Peyer's patch (tissue), 4 donors: ENCODE measurements at regions not wholly inside any gene's neighbourhood (a gene's known extent, or its start where the extent isn't known, plus 50 kb on each side); places are given as distances from the start of the nearest gene placed in this dataset.

Experiments used
- DNase-seq, 3 donors: peaks; one replicate each; pipeline ENCODE4 v3.0.0-alpha.2; 2017 to 2019
- H3K27ac ChIP-seq, 4 donors: fragments of 200-600 bp; sonication (generic); one replicate each; pipeline ENCODE4 v1.5.1; 2016 to 2019
- H3K27me3 ChIP-seq, 2 donors: fragments of 200-600 bp; sonication (generic); one replicate each; pipeline ENCODE4 v1.5.1; 2019
- H3K36me3 ChIP-seq, 3 donors: fragments of 200-600 bp; sonication (generic); one replicate each; pipeline ENCODE4 v1.5.1; 2016 to 2019
- H3K4me1 ChIP-seq, 4 donors: fragments of 200-600 bp; sonication (generic); one replicate each; pipeline ENCODE4 v1.5.1; 2016 to 2019
- H3K4me3 ChIP-seq, 4 donors: fragments of 200-600 bp; sonication (generic); 1 replicate in 3 of 4; 2 replicates in 1 of 4; pipeline ENCODE4 v1.5.1; 2016 to 2019; ENCODE audit warnings: mild to moderate bottlenecking in 1 of 4
- H3K9me3 ChIP-seq, 4 donors: fragments of 200-600 bp; sonication (generic); one replicate each; pipeline ENCODE4 v1.5.1; 2016 to 2019; ENCODE audit warnings: mild to moderate bottlenecking in 1 of 4
- POLR2A ChIP-seq, 2 donors: fragments of 450-650 bp; IDR thresholded peaks; one replicate each; pipeline ENCODE4 v1.5.1; 2017; ENCODE audit warnings: antibody characterized with exemption in 2 of 2, mild to moderate bottlenecking in 2 of 2, moderate library complexity in 2 of 2
- TF ChIP-seq, protein P1 (sequence below), 6 experiments: fragments of 450-650 bp in 4 of 6; fragments of 200-600 bp in 2 of 6; sonication (generic) in 1 of 6; IDR thresholded peaks; one replicate each; pipeline ENCODE4 v1.5.1; 2017 to 2019; ENCODE audit warnings: antibody characterized with exemption in 6 of 6, mild to moderate bottlenecking in 3 of 6, moderate library complexity in 1 of 6

DNA sequence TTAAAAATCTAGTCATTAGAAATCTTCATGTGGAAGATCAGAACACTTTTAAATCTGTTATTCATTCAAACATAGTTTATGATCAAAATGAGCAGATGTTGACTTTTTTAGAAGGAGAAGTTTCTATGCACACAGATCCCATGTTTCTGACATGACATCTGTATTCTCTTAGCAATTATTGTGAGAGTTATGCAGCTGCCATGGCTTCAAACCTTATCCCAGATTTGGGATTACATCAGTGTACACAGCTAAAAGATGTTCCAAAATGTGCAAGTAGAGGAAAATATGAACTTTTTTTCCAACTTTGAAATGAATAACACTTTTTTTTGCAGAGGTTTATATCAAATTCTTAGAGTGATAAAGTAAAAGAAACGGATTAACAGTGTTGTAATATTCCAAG lies 1166.9 kb downstream of the ZPLD1 start:
- no peaks in the 10 kb centered on the region for H3K36me3 ChIP-seq
- H3K27me3 ChIP-seq, result no peaks in the 10 kb centered on the region
- no peak for DNase-seq
- no peaks in the 10 kb centered on the region for H3K4me1 ChIP-seq
- no peaks in the 10 kb centered on the region for H3K9me3 ChIP-seq
- H3K27ac ChIP-seq, result no peak overlapping the region
- TF ChIP-seq, protein P1, sequence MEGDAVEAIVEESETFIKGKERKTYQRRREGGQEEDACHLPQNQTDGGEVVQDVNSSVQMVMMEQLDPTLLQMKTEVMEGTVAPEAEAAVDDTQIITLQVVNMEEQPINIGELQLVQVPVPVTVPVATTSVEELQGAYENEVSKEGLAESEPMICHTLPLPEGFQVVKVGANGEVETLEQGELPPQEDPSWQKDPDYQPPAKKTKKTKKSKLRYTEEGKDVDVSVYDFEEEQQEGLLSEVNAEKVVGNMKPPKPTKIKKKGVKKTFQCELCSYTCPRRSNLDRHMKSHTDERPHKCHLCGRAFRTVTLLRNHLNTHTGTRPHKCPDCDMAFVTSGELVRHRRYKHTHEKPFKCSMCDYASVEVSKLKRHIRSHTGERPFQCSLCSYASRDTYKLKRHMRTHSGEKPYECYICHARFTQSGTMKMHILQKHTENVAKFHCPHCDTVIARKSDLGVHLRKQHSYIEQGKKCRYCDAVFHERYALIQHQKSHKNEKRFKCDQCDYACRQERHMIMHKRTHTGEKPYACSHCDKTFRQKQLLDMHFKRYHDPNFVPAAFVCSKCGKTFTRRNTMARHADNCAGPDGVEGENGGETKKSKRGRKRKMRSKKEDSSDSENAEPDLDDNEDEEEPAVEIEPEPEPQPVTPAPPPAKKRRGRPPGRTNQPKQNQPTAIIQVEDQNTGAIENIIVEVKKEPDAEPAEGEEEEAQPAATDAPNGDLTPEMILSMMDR (IDR thresholded peaks at IDR 0.05), result no peak
- no peak for TF ChIP-seq POLR2A (IDR thresholded peaks at IDR 0.05)
- no peak overlapping the region for H3K4me3 ChIP-seq

DNA sequence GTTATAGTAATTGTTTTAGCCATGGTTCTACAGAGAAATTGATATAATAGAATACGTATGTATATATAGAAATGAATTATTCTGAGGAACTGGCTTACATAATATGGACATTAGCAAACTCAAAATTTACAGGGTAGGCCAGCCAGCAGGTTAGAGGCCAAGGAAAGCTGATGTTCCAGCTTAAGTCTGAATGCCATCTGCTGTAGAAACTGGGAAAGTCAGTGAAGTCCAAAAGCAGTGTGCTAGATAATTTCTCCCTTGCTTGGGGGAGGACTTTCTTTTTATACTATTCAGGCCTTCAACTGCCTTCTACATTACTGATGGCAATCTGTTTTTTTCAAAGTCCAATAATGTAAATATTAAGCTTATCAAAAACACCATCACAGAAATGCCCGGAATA lies 1174.7 kb downstream of the ZPLD1 start:
- no peak for TF ChIP-seq POLR2A (IDR thresholded peaks at IDR 0.05)
- TF ChIP-seq, protein P1 (IDR thresholded peaks at IDR 0.05), result no peak
- Histone ChIP-seq H3K27ac (no peak overlapping the region), H3K4me1 (no peaks in the 10 kb centered on the region)

DNA sequence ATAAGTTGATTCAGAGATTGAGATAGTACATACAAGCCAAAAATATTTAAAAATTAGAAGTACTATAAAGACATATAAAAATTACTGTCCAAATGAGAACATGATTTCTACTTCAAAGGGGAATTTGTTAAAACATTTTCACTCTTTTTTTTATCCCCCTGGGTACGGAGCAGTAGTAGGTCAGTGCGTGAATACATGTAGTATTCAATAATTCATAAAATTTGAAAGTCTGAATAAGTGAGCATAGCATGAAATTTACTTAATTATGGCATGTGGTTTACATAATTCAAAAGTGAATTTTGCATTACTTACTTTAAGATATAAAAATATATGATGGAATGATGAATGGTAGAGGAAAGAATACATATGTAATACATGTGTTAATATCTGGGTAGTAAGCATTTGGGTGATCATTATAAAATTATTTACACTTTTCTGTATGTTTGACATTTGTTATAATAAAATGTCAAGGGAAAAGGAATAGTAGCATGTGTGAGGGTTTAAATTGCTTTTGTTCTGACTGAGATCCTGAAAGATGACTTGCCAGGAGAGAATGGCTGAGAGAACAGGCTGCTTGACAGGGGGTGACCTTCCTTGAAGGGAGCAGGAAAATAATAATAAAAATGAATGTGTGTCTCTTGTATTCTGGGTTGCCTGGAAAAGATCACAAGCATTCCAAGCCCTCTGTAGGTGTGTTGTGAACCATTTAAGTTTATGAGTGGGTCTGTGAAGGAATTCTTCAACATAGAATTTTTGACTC lies 1178.8 kb downstream of the ZPLD1 start:
- DNase-seq, result no peak
- Histone ChIP-seq H3K36me3 (no peaks in the 10 kb centered on the region), H3K4me3 (no peak overlapping the region), H3K27ac (no peak overlapping the region), H3K4me1 (no peaks in the 10 kb centered on the region), H3K27me3 (no peaks in the 10 kb centered on the region), H3K9me3 (no peaks in the 10 kb centered on the region)
- TF ChIP-seq POLR2A (IDR thresholded peaks at IDR 0.05), result no peak
- TF ChIP-seq, protein P1 (IDR thresholded peaks at IDR 0.05), result no peak

More for the DNA sequence above, 1174.7 kb downstream of the ZPLD1 start:
- DNase-seq, result no peak
- Histone ChIP-seq H3K9me3 (no peaks in the 10 kb centered on the region), H3K36me3 (no peaks in the 10 kb centered on the region), H3K4me3 (no peak overlapping the region), H3K27me3 (no peaks in the 10 kb centered on the region)

DNA sequence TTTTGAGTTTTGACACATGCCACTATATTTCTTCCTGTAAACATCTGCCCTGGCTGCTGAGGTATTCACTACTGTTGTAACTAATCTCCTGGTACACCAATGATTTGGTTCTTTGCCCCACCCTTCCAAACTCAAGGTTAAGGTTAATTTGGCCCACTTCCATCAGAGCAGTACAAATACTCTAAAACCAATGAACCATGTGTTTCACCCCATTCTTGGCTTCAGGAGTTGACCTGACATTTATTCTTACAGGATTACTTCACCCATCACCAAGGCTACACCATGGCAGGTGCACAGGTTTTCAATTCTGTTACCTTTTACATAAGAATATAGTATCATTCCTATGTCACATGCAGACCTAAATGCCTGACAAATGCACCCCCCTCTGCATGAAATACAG lies 1179.9 kb downstream of the ZPLD1 start:
- H3K4me3 ChIP-seq, result no peak overlapping the region
- H3K27me3 ChIP-seq, result no peaks in the 10 kb centered on the region
- TF ChIP-seq POLR2A (IDR thresholded peaks at IDR 0.05), result no peak
- TF ChIP-seq, protein P1 (IDR thresholded peaks at IDR 0.05), result no peak
- H3K36me3 ChIP-seq, result no peaks in the 10 kb centered on the region
- H3K4me1 ChIP-seq, result no peaks in the 10 kb centered on the region
- H3K9me3 ChIP-seq, result no peaks in the 10 kb centered on the region
- DNase-seq, result no peak
- H3K27ac ChIP-seq, result no peak overlapping the region

DNA sequence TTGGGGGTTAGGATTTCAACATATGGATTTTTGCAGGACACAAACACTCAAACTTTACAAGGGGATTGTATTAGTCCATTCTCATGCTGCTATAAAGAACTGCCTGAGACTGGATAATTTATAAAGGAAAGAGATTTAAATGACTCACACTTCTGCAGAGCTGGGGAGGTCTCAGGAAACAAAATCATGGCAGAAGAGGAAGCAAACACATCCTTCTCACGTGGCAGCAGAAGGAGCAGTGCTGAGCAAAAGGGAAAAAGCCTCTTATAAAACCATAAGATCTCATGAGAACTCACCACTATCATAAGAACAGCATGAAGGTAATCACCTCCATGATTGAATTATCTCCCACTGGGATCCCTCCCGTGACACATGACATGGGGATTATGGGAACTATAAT lies 1183.1 kb downstream of the ZPLD1 start:
- Histone ChIP-seq H3K27ac (no peak overlapping the region), H3K4me1 (no peaks in the 10 kb centered on the region), H3K9me3 (no peaks in the 10 kb centered on the region), H3K4me3 (no peak overlapping the region), H3K27me3 (no peaks in the 10 kb centered on the region), H3K36me3 (no peaks in the 10 kb centered on the region)
- no peak for DNase-seq
- no peak for TF ChIP-seq POLR2A (IDR thresholded peaks at IDR 0.05)
- TF ChIP-seq, protein P1 (IDR thresholded peaks at IDR 0.05), result no peak
